ENCODE measurements at regions not wholly inside any gene's neighbourhood (a gene's known extent, or its start where the extent isn't known, plus 50 kb on each side); places are given as distances from the start of the nearest gene placed in this dataset.

- intact Hi-C loops (cut with DNase I; ENCODE audit: low total_unique reads): no loop called here
- Histone ChIP-seq H3K4me1 (no peaks in the 10 kb centered on the region), H3K36me3 (no peaks in the 10 kb centered on the region), H3K27ac (no peak overlapping the region), H3K27me3 (peaks cover 0 to 29% of the 10 kb centered on the region in 2 donors), H3K9me3 (no peaks in the 10 kb centered on the region), H3K4me3 (no peak overlapping the region)
- no peak for TF ChIP-seq CTCF (IDR thresholded peaks at IDR 0.05)
- no peak for DNase-seq
Measured at GRCh38 chr1:4022715-4023114, 122.6 kb upstream of the C1orf174 start.

GRCh38 chr1:4023678-4024077 lies 123.6 kb upstream of the C1orf174 start:
- no peaks in the 10 kb centered on the region for H3K9me3 ChIP-seq
- H3K27ac ChIP-seq: no peak overlapping the region
- no peak for TF ChIP-seq CTCF (IDR thresholded peaks at IDR 0.05)
- no peak overlapping the region for H3K4me3 ChIP-seq
- H3K27me3 ChIP-seq: peaks cover 0 to 33% of the 10 kb centered on the region in 2 donors
- H3K36me3 ChIP-seq: no peaks in the 10 kb centered on the region
- no peaks in the 10 kb centered on the region for H3K4me1 ChIP-seq
- DNase-seq: no peak
- intact Hi-C loops (cut with DNase I; ENCODE audit: low total_unique reads): no loop called here

GRCh38 chr1:4024811-4025210 lies 124.7 kb upstream of the C1orf174 start:
- H3K27me3 ChIP-seq: peaks cover 0 to 33% of the 10 kb centered on the region in 2 donors
- H3K27ac ChIP-seq: no peak overlapping the region
- H3K4me3 ChIP-seq: no peak overlapping the region
- DNase-seq: no peak
- TF ChIP-seq CTCF (IDR thresholded peaks at IDR 0.05): no peak
- intact Hi-C loops (cut with DNase I; ENCODE audit: low total_unique reads): no loop called here
- no peaks in the 10 kb centered on the region for H3K9me3 ChIP-seq
- no peaks in the 10 kb centered on the region for H3K4me1 ChIP-seq
- no peaks in the 10 kb centered on the region for H3K36me3 ChIP-seq

- no peak for DNase-seq
- TF ChIP-seq CTCF (IDR thresholded peaks at IDR 0.05): no peak
- Histone ChIP-seq H3K27ac (no peak overlapping the region), H3K4me1 (no peaks in the 10 kb centered on the region), H3K4me3 (no peak overlapping the region), H3K27me3 (peaks cover 0 to 30% of the 10 kb centered on the region in 2 donors), H3K9me3 (no peaks in the 10 kb centered on the region), H3K36me3 (no peaks in the 10 kb centered on the region)
- intact Hi-C loops (cut with DNase I; ENCODE audit: low total_unique reads): no loop called here
Measured at GRCh38 chr1:4025752-4026151, 125.7 kb upstream of the C1orf174 start.

GRCh38 chr1:4027008-4027407 lies 126.9 kb upstream of the C1orf174 start:
- intact Hi-C loops (cut with DNase I; ENCODE audit: low total_unique reads): no loop called here

More at GRCh38 chr1:4027008-4027407, 126.9 kb upstream of the C1orf174 start:
- Histone ChIP-seq H3K4me3 (no peak overlapping the region), H3K9me3 (no peaks in the 10 kb centered on the region), H3K4me1 (no peaks in the 10 kb centered on the region), H3K36me3 (no peaks in the 10 kb centered on the region), H3K27ac (no peak overlapping the region), H3K27me3 (peaks cover 0 to 35% of the 10 kb centered on the region in 2 donors)
- no peak for DNase-seq
- TF ChIP-seq CTCF (IDR thresholded peaks at IDR 0.05): no peak

All from tibial artery (tissue), 4 donors.